Endothelial cell of umbilical vein (primary cell): ENCODE measurements at regions not wholly inside any gene's neighbourhood (a gene's known extent, or its start where the extent isn't known, plus 50 kb on each side); places are given as distances from the start of the nearest gene placed in this dataset.

Source experiments
- BruUV-seq: library from RNA; stranded (reverse); fragments of 400-500 nt; replicated peaks from 2 replicates; lab custom pipeline; 2021; lab: Mats Ljungman, UMichigan
- CTCF ChIA-PET: fragments of 300-600, 350-600 bp; sonication (Branson Sonifier 250); formaldehyde crosslinking; loops from one replicate; lab custom pipeline; 2021; ENCODE audit warnings: antibody characterized with exemption, inconsistent platforms; lab: Charles Lee
- POLR2A ChIA-PET: fragments of 300-600, 350-600 bp; sonication (Branson Sonifier 250); formaldehyde crosslinking; loops from one replicate; lab custom pipeline; 2021; ENCODE audit warnings: antibody characterized with exemption, inconsistent platforms; lab: Charles Lee
- DNase-seq: peaks from one replicate; pipeline ENCODE4 v3.0.0-alpha.2; 2011; ENCODE audit warnings: low read depth, low spot score
- FAIRE-seq: peaks from 2 replicates; lab custom pipeline; 2011; peaks lifted over from hg19 to GRCh38; lab: Jason Lieb, UNC
- H2AFZ ChIP-seq: 2 replicates; pipeline ENCODE4 v1.6.0; 2012; ENCODE audit warnings: low read depth, low read length, control low read depth, inconsistent platforms
- H3K27ac ChIP-seq: 2 replicates; pipeline ENCODE4 v1.5.1; 2011; ENCODE audit warnings: low read depth, mild to moderate bottlenecking, control low read depth, low read length, moderate library complexity; ENCODE audit not compliant: insufficient read depth
- H3K27me3 ChIP-seq, 2 experiments: 2 replicates each; pipeline versions ENCODE4 v1.6.0 to v1.6.1; 2011; ENCODE audit warnings: low read length in 2 of 2, mixed read lengths in 1 of 2; ENCODE audit not compliant: control insufficient read depth in 2 of 2, insufficient read depth in 2 of 2
- H3K36me3 ChIP-seq, 2 experiments: 2 replicates in 1 of 2; 3 replicates in 1 of 2; pipeline ENCODE4 v1.5.1; 2011; ENCODE audit warnings: low read length in 2 of 2, mild to moderate bottlenecking in 1 of 2, moderate library complexity in 1 of 2; ENCODE audit not compliant: control insufficient read depth in 2 of 2, insufficient read depth in 2 of 2; ENCODE audit errors: extremely low read depth in 1 of 2
- H3K4me1 ChIP-seq: 3 replicates; pipeline ENCODE4 v1.5.1; 2011; ENCODE audit warnings: mild to moderate bottlenecking, low read length; ENCODE audit not compliant: control insufficient read depth, insufficient read depth; ENCODE audit errors: extremely low read depth
- H3K4me2 ChIP-seq: 2 replicates; pipeline ENCODE4 v1.6.1; 2011; ENCODE audit warnings: low read length, control low read depth, mixed read lengths; ENCODE audit not compliant: insufficient read depth
- H3K4me3 ChIP-seq, 3 experiments: fragments of 200-600 bp in 1 of 3; sonication (generic), shearing (Covaris generic) in 1 of 3; replicated peaks in 1 of 3; 2 replicates each; pipeline ENCODE4 v1.5.1; 2011 to 2016; ENCODE audit warnings: control low read depth in 3 of 3, low read length in 3 of 3, mild to moderate bottlenecking in 2 of 3, inconsistent platforms in 1 of 3, low read depth in 1 of 3, moderate library complexity in 1 of 3; ENCODE audit not compliant: insufficient read depth in 1 of 3
- H3K79me2 ChIP-seq: 2 replicates; pipeline ENCODE4 v1.6.0; 2012; ENCODE audit warnings: low read length, inconsistent platforms; ENCODE audit not compliant: control insufficient read depth, insufficient read depth
- H3K9ac ChIP-seq: replicated peaks from 2 replicates; pipeline ENCODE3; 2011; ENCODE audit warnings: low read length, control low read depth; ENCODE audit not compliant: insufficient read depth; ENCODE audit errors: extremely low read depth
- H3K9me1 ChIP-seq: replicated peaks from 3 replicates; pipeline ENCODE4 v1.6.0; 2011; ENCODE audit warnings: mild to moderate bottlenecking, low read length; ENCODE audit not compliant: control insufficient read depth, insufficient read depth; ENCODE audit errors: extremely low read depth
- H3K9me3 ChIP-seq: replicated peaks from 2 replicates; pipeline ENCODE4 v1.5.1; 2012; ENCODE audit warnings: low read length, inconsistent platforms; ENCODE audit not compliant: control insufficient read depth, insufficient read depth
- H4K20me1 ChIP-seq: replicated peaks from 2 replicates; pipeline ENCODE3; 2011; ENCODE audit warnings: mild to moderate bottlenecking, low read length; ENCODE audit not compliant: control insufficient read depth, insufficient read depth; ENCODE audit errors: extremely low read depth
- EZH2 ChIP-seq: IDR thresholded peaks from 2 replicates; pipeline ENCODE4 v1.6.1; 2012; ENCODE audit warnings: borderline replicate concordance, low read depth, mild to moderate bottlenecking, moderate library complexity, low read length, inconsistent platforms; ENCODE audit not compliant: severe bottlenecking
- FOS ChIP-seq: IDR thresholded peaks from 2 replicates; pipeline ENCODE4 v1.6.1; 2011; ENCODE audit warnings: mild to moderate bottlenecking, low read length, moderate library complexity, borderline replicate concordance; ENCODE audit not compliant: insufficient read depth
- GATA2 ChIP-seq: IDR thresholded peaks from 2 replicates; pipeline ENCODE4 v1.7.0; 2011; ENCODE audit warnings: low read depth, mild to moderate bottlenecking, moderate library complexity, mixed read lengths, low read length; ENCODE audit not compliant: insufficient read length, insufficient read depth
- JUN ChIP-seq: IDR thresholded peaks from 2 replicates; pipeline ENCODE4 v1.6.1; 2011; ENCODE audit warnings: borderline replicate concordance, low read depth; ENCODE audit not compliant: insufficient read length, insufficient read depth
- MAX ChIP-seq: IDR thresholded peaks from 2 replicates; pipeline ENCODE4 v1.6.1; 2011; ENCODE audit not compliant: insufficient read depth, insufficient read length
- MYC ChIP-seq: IDR thresholded peaks from one replicate; pipeline ENCODE4 v1.6.1; 2011; ENCODE audit warnings: mild to moderate bottlenecking, low read depth, low read length
- POLR2A ChIP-seq: IDR thresholded peaks from 2 replicates; pipeline ENCODE4 v1.6.1; 2012; ENCODE audit warnings: low read depth, mild to moderate bottlenecking, control low read depth, low read length
- POLR2AphosphoS5 ChIP-seq: IDR thresholded peaks from 2 replicates; pipeline ENCODE4 v1.6.1; 2012; ENCODE audit warnings: low read depth, mild to moderate bottlenecking, control low read depth, low read length, moderate library complexity; ENCODE audit not compliant: insufficient read depth
- dilution Hi-C: fragments of 300-500 bp; cut with MboI; formaldehyde crosslinking; loops from one replicate; pipeline ENCODE4 v1.15.0; 2019; ENCODE audit warnings: low sequenced_read_pairs; ENCODE audit not compliant: extremely low pct_ligation_motif_present
- intact Hi-C: fragments of 100-400 bp; cut with micrococcal nuclease; formaldehyde crosslinking; loops from one replicate; pipeline ENCODE4 v1.10.0; 2022
- TF ChIP-seq, protein P1 (sequence below), 2 donors: IDR thresholded peaks; 1 replicate in 1 of 2; 2 replicates in 1 of 2; pipeline ENCODE4 v1.5.1; 2011; ENCODE audit warnings: low read length in 2 of 2, mild to moderate bottlenecking in 2 of 2, moderate library complexity in 2 of 2, control low read depth in 1 of 2, inconsistent platforms in 1 of 2, low read depth in 1 of 2; ENCODE audit not compliant: insufficient read depth in 1 of 2; ENCODE audit errors: extremely low read depth in 1 of 2

- intact Hi-C loops, result no loop called here
- no peak for TF ChIP-seq JUN
- no peak for TF ChIP-seq POLR2A
- no peak for TF ChIP-seq GATA2
- no peak for TF ChIP-seq EZH2
- TF ChIP-seq MAX, result no peak
- Histone ChIP-seq H3K36me3 (no peaks in the 10 kb centered on the region), H2AFZ (no peak overlapping the region), H3K9me1 (no peaks in the 10 kb centered on the region), H4K20me1 (no peaks in the 10 kb centered on the region), H3K4me2 (no peak overlapping the region), H3K27ac (no peak overlapping the region), H3K79me2 (no peaks in the 10 kb centered on the region), H3K4me3 (no peak overlapping the region), H3K27me3 (no peaks in the 10 kb centered on the region), H3K9ac (no peak overlapping the region), H3K9me3 (no peaks in the 10 kb centered on the region), H3K4me1 (no peaks in the 10 kb centered on the region)
- ChIA-PET CTCF (no interaction called here), POLR2A (no interaction called here)
- no TSS peak for BruUV-seq
- FAIRE-seq, result no peak
- no peak for DNase-seq
- dilution Hi-C loops, result no loop called here
Measured at GRCh38 chr5:153222936-153223335, 267.5 kb upstream of the GRIA1 start.

- no peak overlapping the region for H2AFZ ChIP-seq
- BruUV-seq, result no TSS peak
- H3K27me3 ChIP-seq, result no peaks in the 10 kb centered on the region
- FAIRE-seq (no peak), DNase-seq (no peak)
- dilution Hi-C loops, result no loop called here
- CTCF ChIA-PET, result no interaction called here
- no peaks in the 10 kb centered on the region for H3K36me3 ChIP-seq
- no peak overlapping the region for H3K27ac ChIP-seq
- no peak overlapping the region for H3K9ac ChIP-seq
- no peaks in the 10 kb centered on the region for H4K20me1 ChIP-seq
- POLR2A ChIA-PET, result no interaction called here
- no peaks in the 10 kb centered on the region for H3K9me1 ChIP-seq
- H3K4me1 ChIP-seq, result no peaks in the 10 kb centered on the region
- H3K4me2 ChIP-seq, result no peak overlapping the region
- no peaks in the 10 kb centered on the region for H3K79me2 ChIP-seq
- TF ChIP-seq GATA2 (no peak), MAX (no peak), EZH2 (no peak), JUN (no peak), FOS (no peak), POLR2AphosphoS5 (no peak), MYC (no peak), POLR2A (no peak)
- TF ChIP-seq, protein P1, sequence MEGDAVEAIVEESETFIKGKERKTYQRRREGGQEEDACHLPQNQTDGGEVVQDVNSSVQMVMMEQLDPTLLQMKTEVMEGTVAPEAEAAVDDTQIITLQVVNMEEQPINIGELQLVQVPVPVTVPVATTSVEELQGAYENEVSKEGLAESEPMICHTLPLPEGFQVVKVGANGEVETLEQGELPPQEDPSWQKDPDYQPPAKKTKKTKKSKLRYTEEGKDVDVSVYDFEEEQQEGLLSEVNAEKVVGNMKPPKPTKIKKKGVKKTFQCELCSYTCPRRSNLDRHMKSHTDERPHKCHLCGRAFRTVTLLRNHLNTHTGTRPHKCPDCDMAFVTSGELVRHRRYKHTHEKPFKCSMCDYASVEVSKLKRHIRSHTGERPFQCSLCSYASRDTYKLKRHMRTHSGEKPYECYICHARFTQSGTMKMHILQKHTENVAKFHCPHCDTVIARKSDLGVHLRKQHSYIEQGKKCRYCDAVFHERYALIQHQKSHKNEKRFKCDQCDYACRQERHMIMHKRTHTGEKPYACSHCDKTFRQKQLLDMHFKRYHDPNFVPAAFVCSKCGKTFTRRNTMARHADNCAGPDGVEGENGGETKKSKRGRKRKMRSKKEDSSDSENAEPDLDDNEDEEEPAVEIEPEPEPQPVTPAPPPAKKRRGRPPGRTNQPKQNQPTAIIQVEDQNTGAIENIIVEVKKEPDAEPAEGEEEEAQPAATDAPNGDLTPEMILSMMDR (IDR thresholded peaks at IDR 0.05; ENCODE audit: extremely low read depth in 1 of 2, insufficient read depth in 1 of 2, low read depth in 1 of 2, low read length in 2 of 2), result no peak
- H3K9me3 ChIP-seq, result no peaks in the 10 kb centered on the region
- intact Hi-C loops, result no loop called here
- H3K4me3 ChIP-seq, result no peak overlapping the region
Measured at GRCh38 chr5:153223376-153223775, 267.1 kb upstream of the GRIA1 start.
